PC-3 (cell line): ENCODE measurements at regions not wholly inside any gene's neighbourhood (a gene's known extent, or its start where the extent isn't known, plus 50 kb on each side); places are given as distances from the start of the nearest gene placed in this dataset.
A peak's percentile ranks its signal among the peaks of the same experiment; 100 is the strongest.

Experiments
- ATAC-seq: fragments of 200-7000 bp; cut with Tn5 transposase; 2 replicates; pipeline ENCODE4 v1.9.1; 2020; ENCODE audit warnings: mild to moderate bottlenecking, moderate library complexity
- BruUV-seq: library from RNA; stranded (reverse); fragments of 400-500 nt; replicated peaks from 2 replicates; lab custom pipeline; 2021; lab: Mats Ljungman, UMichigan
- CTCF ChIA-PET: fragments of 300-600 bp; sonication (Branson Sonifier 250); formaldehyde crosslinking; loops from one replicate; lab custom pipeline; 2022; ENCODE audit warnings: antibody characterized with exemption; lab: Charles Lee
- POLR2A ChIA-PET: fragments of 300-600 bp; sonication (Branson Sonifier 250); formaldehyde crosslinking; loops from one replicate; lab custom pipeline; 2022; ENCODE audit warnings: antibody characterized with exemption; ENCODE audit not compliant: unreplicated experiment; lab: Charles Lee
- DNase-seq: peaks from one replicate; pipeline ENCODE4 v3.0.0-alpha.2; 2015
- H2AFZ ChIP-seq: fragments of 300-600 bp; sonication (generic); 2 replicates; pipeline ENCODE4 v1.6.0; 2016; ENCODE audit warnings: antibody characterized with exemption, low read length
- H3F3A ChIP-seq: fragments of 300-600 bp; sonication (generic); one replicate; pipeline ENCODE4 v1.6.0; 2017; ENCODE audit warnings: antibody characterized with exemption, low read length, control low read depth, mild to moderate bottlenecking; ENCODE audit not compliant: unreplicated experiment
- H3K27ac ChIP-seq: fragments of 300-600 bp; sonication (generic); 2 replicates; pipeline ENCODE4 v1.5.1; 2016; ENCODE audit warnings: mild to moderate bottlenecking, low read length
- H3K27me3 ChIP-seq: fragments of 300-600 bp; sonication (generic); 2 replicates; pipeline ENCODE4 v1.6.1; 2016; ENCODE audit warnings: low read length, mixed read lengths
- H3K36me3 ChIP-seq: fragments of 300-600 bp; sonication (generic); 2 replicates; pipeline ENCODE4 v1.6.1; 2016; ENCODE audit warnings: low read depth, mixed run types, low read length, mixed read lengths
- H3K4me1 ChIP-seq: fragments of 300-600 bp; sonication (generic); 2 replicates; pipeline ENCODE4 v1.5.1; 2016; ENCODE audit warnings: low read length; ENCODE audit not compliant: insufficient read depth
- H3K4me2 ChIP-seq: fragments of 300-600 bp; sonication (generic); 2 replicates; pipeline ENCODE4 v1.6.0; 2016; ENCODE audit warnings: low read length
- H3K4me3 ChIP-seq: fragments of 300-600 bp; sonication (generic); 2 replicates; pipeline ENCODE4 v1.5.1; 2016; ENCODE audit warnings: mild to moderate bottlenecking, low read length, mixed read lengths
- H3K79me2 ChIP-seq: fragments of 300-600 bp; sonication (generic); 2 replicates; pipeline ENCODE4 v1.6.1; 2017; ENCODE audit warnings: low read length, mixed read lengths
- H3K9ac ChIP-seq: fragments of 300-600 bp; sonication (generic); 2 replicates; pipeline ENCODE4 v1.6.0; 2016; ENCODE audit warnings: mild to moderate bottlenecking, low read length
- H3K9me2 ChIP-seq: fragments of 300-600 bp; sonication (generic); replicated peaks from 2 replicates; pipeline ENCODE4 v1.6.1; 2016; ENCODE audit warnings: mixed run types, low read length, mixed read lengths
- H3K9me3 ChIP-seq: fragments of 300-600 bp; sonication (generic); 2 replicates; pipeline ENCODE4 v1.6.1; 2016; ENCODE audit warnings: low read length, mixed read lengths
- H4K20me1 ChIP-seq: fragments of 300-600 bp; sonication (generic); 2 replicates; pipeline ENCODE4 v1.6.1; 2016; ENCODE audit warnings: low read length, mixed read lengths
- EZH2 ChIP-seq: fragments of 300-600 bp; sonication (generic); IDR thresholded peaks from one replicate; pipeline ENCODE4 v1.6.1; 2017; ENCODE audit warnings: antibody characterized with exemption, mild to moderate bottlenecking, low read length; ENCODE audit not compliant: unreplicated experiment
- EZH2phosphoT487 ChIP-seq: fragments of 300-600 bp; sonication (generic); IDR thresholded peaks from 2 replicates; pipeline ENCODE4 v1.6.1; 2018; ENCODE audit warnings: mild to moderate bottlenecking, antibody characterized with exemption, low read length, borderline replicate concordance
- intact Hi-C: fragments of 100-400 bp; cut with micrococcal nuclease; formaldehyde crosslinking; loops from 2 replicates; pipeline ENCODE4 v1.9.0; 2023
- TF ChIP-seq, protein P1 (sequence below): fragments of 300-600 bp; sonication (generic); conservative IDR thresholded peaks from 2 replicates; pipeline ENCODE4 v1.5.1; 2017; ENCODE audit warnings: antibody characterized with exemption, low read depth, mild to moderate bottlenecking, low read length

- POLR2A ChIA-PET, result no interaction called here
- Histone ChIP-seq H3K4me3 (no peak overlapping the region), H3K9me3 (no peaks in the 10 kb centered on the region), H3K36me3 (no peaks in the 10 kb centered on the region), H3K4me1 (no peaks in the 10 kb centered on the region), H3K4me2 (no peak overlapping the region), H3K9ac (no peak overlapping the region), H3K79me2 (no peaks in the 10 kb centered on the region), H4K20me1 (no peaks in the 10 kb centered on the region), H3K27me3 (no peaks in the 10 kb centered on the region), H2AFZ (no peak overlapping the region), H3F3A (no peaks in the 10 kb centered on the region), H3K27ac (no peak overlapping the region), H3K9me2 (no peaks in the 10 kb centered on the region)
- BruUV-seq, result no TSS peak
- ATAC-seq (no peak), DNase-seq (peak; percentile 41)
- intact Hi-C loops, result no loop called here
- TF ChIP-seq EZH2phosphoT487, result no peak
- no peak for TF ChIP-seq EZH2
- TF ChIP-seq, protein P1, sequence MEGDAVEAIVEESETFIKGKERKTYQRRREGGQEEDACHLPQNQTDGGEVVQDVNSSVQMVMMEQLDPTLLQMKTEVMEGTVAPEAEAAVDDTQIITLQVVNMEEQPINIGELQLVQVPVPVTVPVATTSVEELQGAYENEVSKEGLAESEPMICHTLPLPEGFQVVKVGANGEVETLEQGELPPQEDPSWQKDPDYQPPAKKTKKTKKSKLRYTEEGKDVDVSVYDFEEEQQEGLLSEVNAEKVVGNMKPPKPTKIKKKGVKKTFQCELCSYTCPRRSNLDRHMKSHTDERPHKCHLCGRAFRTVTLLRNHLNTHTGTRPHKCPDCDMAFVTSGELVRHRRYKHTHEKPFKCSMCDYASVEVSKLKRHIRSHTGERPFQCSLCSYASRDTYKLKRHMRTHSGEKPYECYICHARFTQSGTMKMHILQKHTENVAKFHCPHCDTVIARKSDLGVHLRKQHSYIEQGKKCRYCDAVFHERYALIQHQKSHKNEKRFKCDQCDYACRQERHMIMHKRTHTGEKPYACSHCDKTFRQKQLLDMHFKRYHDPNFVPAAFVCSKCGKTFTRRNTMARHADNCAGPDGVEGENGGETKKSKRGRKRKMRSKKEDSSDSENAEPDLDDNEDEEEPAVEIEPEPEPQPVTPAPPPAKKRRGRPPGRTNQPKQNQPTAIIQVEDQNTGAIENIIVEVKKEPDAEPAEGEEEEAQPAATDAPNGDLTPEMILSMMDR, result no peak
- CTCF ChIA-PET, result no interaction called here
These were observed 193.8 kb upstream of the BCOR start for GRCh38 chrX:40291553-40291952.

DNA sequence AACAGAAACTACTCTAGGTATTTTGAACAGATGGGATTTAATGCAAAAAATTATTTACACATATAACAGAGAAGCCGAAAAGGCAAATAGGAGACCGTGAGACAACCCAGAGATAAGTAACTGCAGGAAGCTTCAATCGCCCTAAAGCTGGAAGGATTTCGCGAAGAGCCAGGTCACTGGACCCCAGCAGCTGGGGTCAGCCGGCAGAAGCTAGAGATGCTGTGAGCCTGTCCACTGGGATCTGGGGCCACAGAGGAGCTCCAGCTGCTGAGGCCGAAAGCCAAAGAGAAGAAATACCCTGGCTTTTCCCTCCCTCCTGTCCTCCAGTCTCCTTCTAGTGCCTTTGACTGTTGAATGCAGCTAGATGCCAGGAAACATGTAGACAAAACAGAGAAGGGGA, 192.8 kb upstream of the BCOR start:
- BruUV-seq, result no TSS peak
- Histone ChIP-seq H3K27ac (no peak overlapping the region), H3K9ac (no peak overlapping the region), H3K4me1 (no peaks in the 10 kb centered on the region), H3K36me3 (no peaks in the 10 kb centered on the region), H3F3A (no peaks in the 10 kb centered on the region), H3K79me2 (no peaks in the 10 kb centered on the region), H2AFZ (no peak overlapping the region), H4K20me1 (no peaks in the 10 kb centered on the region), H3K4me3 (no peak overlapping the region), H3K9me2 (no peaks in the 10 kb centered on the region), H3K27me3 (no peaks in the 10 kb centered on the region), H3K9me3 (no peaks in the 10 kb centered on the region), H3K4me2 (no peak overlapping the region)
- DNase-seq (no peak), ATAC-seq (no peak)
- no peak for TF ChIP-seq EZH2
- TF ChIP-seq, protein P1, result no peak
- TF ChIP-seq EZH2phosphoT487, result no peak
- intact Hi-C loops, result no loop called here
- ChIA-PET POLR2A (no interaction called here), CTCF (no interaction called here)

DNA sequence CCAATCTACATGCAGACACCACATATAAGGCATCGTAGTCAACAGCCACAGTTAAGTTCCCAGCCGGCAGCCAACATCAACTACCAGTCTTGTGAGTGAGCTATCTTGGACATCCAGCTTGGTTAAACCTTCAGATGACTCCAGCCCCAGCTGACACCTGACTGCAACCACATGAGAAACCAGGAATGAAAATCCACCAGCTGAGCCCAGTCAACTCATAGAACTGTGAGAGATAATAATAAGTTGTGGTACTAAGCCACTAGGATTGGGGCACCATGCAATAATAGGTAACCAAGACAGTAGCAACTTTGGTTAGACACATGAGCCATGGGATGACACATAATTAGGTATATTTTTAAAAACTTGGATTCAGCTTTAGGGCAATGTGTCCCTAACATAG, 188.1 kb upstream of the BCOR start:
- Histone ChIP-seq H3K27me3 (no peaks in the 10 kb centered on the region), H3K4me2 (no peak overlapping the region), H3K79me2 (no peaks in the 10 kb centered on the region), H2AFZ (no peak overlapping the region), H3K4me3 (no peak overlapping the region), H3F3A (no peaks in the 10 kb centered on the region), H3K9ac (no peak overlapping the region), H3K4me1 (no peaks in the 10 kb centered on the region), H3K36me3 (no peaks in the 10 kb centered on the region), H4K20me1 (no peaks in the 10 kb centered on the region), H3K27ac (no peak overlapping the region), H3K9me2 (no peaks in the 10 kb centered on the region), H3K9me3 (no peaks in the 10 kb centered on the region)
- ATAC-seq (no peak), DNase-seq (no peak)
- CTCF ChIA-PET, result no interaction called here
- TF ChIP-seq EZH2 (no peak), EZH2phosphoT487 (no peak)
- TF ChIP-seq, protein P1, result no peak
- no TSS peak for BruUV-seq
- POLR2A ChIA-PET, result no interaction called here
- intact Hi-C loops, result no loop called here
